ENCODE measurements at regions not wholly inside any gene's neighbourhood (a gene's known extent, or its start where the extent isn't known, plus 50 kb on each side); places are given as distances from the start of the nearest gene placed in this dataset.
"Not testable (repeated sequence)": the region's sequence is repeated elsewhere in the genome, so short reads cannot be mapped to it uniquely, and the experiment has no call there.

- in situ Hi-C loops (cut with HindIII; ENCODE audit: low pct_ligation_motif_present, low pct_unique_long_range_greater_than_20kb, low sequenced_read_pairs) = no loop called here
- DNase-seq = no peak
Measured at GRCh38 chr2:147630585-147630984, 214.2 kb upstream of the ACVR2A start.

- in situ Hi-C loops (cut with HindIII; ENCODE audit: low pct_ligation_motif_present, low pct_unique_long_range_greater_than_20kb, low sequenced_read_pairs) = no loop called here
- no peak for DNase-seq
Measured at GRCh38 chr2:147628971-147629421, 215.8 kb upstream of the ACVR2A start.

GRCh38 chr2:147623328-147623727 lies 221.5 kb upstream of the ACVR2A start:
- in situ Hi-C loops (cut with HindIII; ENCODE audit: low pct_ligation_motif_present, low pct_unique_long_range_greater_than_20kb, low sequenced_read_pairs) = no loop called here
- DNase-seq = no peak

GRCh38 chr2:147621656-147622197 lies 223.1 kb upstream of the ACVR2A start:
- no peak for DNase-seq
- in situ Hi-C loops (cut with HindIII; ENCODE audit: low pct_ligation_motif_present, low pct_unique_long_range_greater_than_20kb, low sequenced_read_pairs) = no loop called here

GRCh38 chr2:147619808-147620207 lies 225.0 kb upstream of the ACVR2A start:
- in situ Hi-C loops (cut with HindIII; ENCODE audit: low pct_ligation_motif_present, low pct_unique_long_range_greater_than_20kb, low sequenced_read_pairs) = no loop called here
- DNase-seq = no peak

GRCh38 chr2:147615726-147616125 lies 229.1 kb upstream of the ACVR2A start:
- no peak for DNase-seq
- in situ Hi-C loops (cut with HindIII; ENCODE audit: low pct_ligation_motif_present, low pct_unique_long_range_greater_than_20kb, low sequenced_read_pairs) = no loop called here

GRCh38 chr2:147614979-147615470 lies 229.8 kb upstream of the ACVR2A start:
- DNase-seq = no peak
- in situ Hi-C loops (cut with HindIII; ENCODE audit: low pct_ligation_motif_present, low pct_unique_long_range_greater_than_20kb, low sequenced_read_pairs) = no loop called here

- in situ Hi-C loops (cut with HindIII; ENCODE audit: low pct_ligation_motif_present, low pct_unique_long_range_greater_than_20kb, low sequenced_read_pairs) = no loop called here
Measured at GRCh38 chr2:147614471-147614870, 230.4 kb upstream of the ACVR2A start.

GRCh38 chr2:147610496-147611040 lies 234.3 kb upstream of the ACVR2A start:
- in situ Hi-C loops (cut with HindIII; ENCODE audit: low pct_ligation_motif_present, low pct_unique_long_range_greater_than_20kb, low sequenced_read_pairs) = no loop called here
- no peak for DNase-seq

More at GRCh38 chr2:147614471-147614870, 230.4 kb upstream of the ACVR2A start:
- DNase-seq = no peak

- DNase-seq = no peak
- in situ Hi-C loops (cut with HindIII; ENCODE audit: low pct_ligation_motif_present, low pct_unique_long_range_greater_than_20kb, low sequenced_read_pairs) = no loop called here
Measured at GRCh38 chr2:147609301-147609700, 235.5 kb upstream of the ACVR2A start.

GRCh38 chr2:147607379-147607778 lies 237.4 kb upstream of the ACVR2A start:
- in situ Hi-C loops (cut with HindIII; ENCODE audit: low pct_ligation_motif_present, low pct_unique_long_range_greater_than_20kb, low sequenced_read_pairs) = no loop called here
- no peak for DNase-seq

GRCh38 chr2:147603876-147604275 lies 241.0 kb upstream of the ACVR2A start:
- DNase-seq = no peak
- in situ Hi-C loops (cut with HindIII; ENCODE audit: low pct_ligation_motif_present, low pct_unique_long_range_greater_than_20kb, low sequenced_read_pairs) = no loop called here

GRCh38 chr2:147603447-147603846 lies 241.4 kb upstream of the ACVR2A start:
- in situ Hi-C loops (cut with HindIII; ENCODE audit: low pct_ligation_motif_present, low pct_unique_long_range_greater_than_20kb, low sequenced_read_pairs) = no loop called here
- DNase-seq = no peak

GRCh38 chr2:147600646-147601045 lies 244.2 kb upstream of the ACVR2A start:
- in situ Hi-C loops (cut with HindIII; ENCODE audit: low pct_ligation_motif_present, low pct_unique_long_range_greater_than_20kb, low sequenced_read_pairs) = no loop called here
- DNase-seq = no peak

- in situ Hi-C loops (cut with HindIII; ENCODE audit: low pct_ligation_motif_present, low pct_unique_long_range_greater_than_20kb, low sequenced_read_pairs) = no loop called here
Measured at GRCh38 chr2:147600223-147600622, 244.6 kb upstream of the ACVR2A start.

GRCh38 chr2:147595200-147595599 lies 249.6 kb upstream of the ACVR2A start:
- no peak for DNase-seq
- in situ Hi-C loops (cut with HindIII; ENCODE audit: low pct_ligation_motif_present, low pct_unique_long_range_greater_than_20kb, low sequenced_read_pairs) = no loop called here

More at GRCh38 chr2:147600223-147600622, 244.6 kb upstream of the ACVR2A start:
- no peak for DNase-seq

- DNase-seq = no peak
- in situ Hi-C loops (cut with HindIII; ENCODE audit: low pct_ligation_motif_present, low pct_unique_long_range_greater_than_20kb, low sequenced_read_pairs) = no loop called here
Measured at GRCh38 chr2:147594038-147594437, 250.8 kb upstream of the ACVR2A start.

GRCh38 chr2:147592784-147593183 lies 252.0 kb upstream of the ACVR2A start:
- in situ Hi-C loops (cut with HindIII; ENCODE audit: low pct_ligation_motif_present, low pct_unique_long_range_greater_than_20kb, low sequenced_read_pairs); DNase-seq: not testable (repeated sequence)

- in situ Hi-C loops (cut with HindIII; ENCODE audit: low pct_ligation_motif_present, low pct_unique_long_range_greater_than_20kb, low sequenced_read_pairs) = no loop called here
- DNase-seq = no peak
Measured at GRCh38 chr2:147589127-147589526, 255.7 kb upstream of the ACVR2A start.

GRCh38 chr2:147588191-147588590 lies 256.6 kb upstream of the ACVR2A start:
- DNase-seq = no peak
- in situ Hi-C loops (cut with HindIII; ENCODE audit: low pct_ligation_motif_present, low pct_unique_long_range_greater_than_20kb, low sequenced_read_pairs) = no loop called here
